T-helper 2 cell treated with Interferon-gamma antibody and Interleukin-4, amounts not matched to agents 5 μg/mL and 100 μg/mL, for 36 hours (primary cell): ENCODE measurements at regions not wholly inside any gene's neighbourhood (a gene's known extent, or its start where the extent isn't known, plus 50 kb on each side); places are given as distances from the start of the nearest gene placed in this dataset.

ENCODE experiments used
- DNase-seq: peaks from one replicate; pipeline ENCODE4 v3.0.0; 2021; ENCODE audit warnings: low spot score
- H3K27ac Mint-ChIP-seq: one replicate; pipeline ENCODE4 v1.8.0; 2021; ENCODE audit warnings: mild to moderate bottlenecking, mixed read lengths
- H3K27me3 Mint-ChIP-seq: one replicate; pipeline ENCODE4 v1.8.0; 2021; ENCODE audit warnings: low read depth, mixed read lengths
- H3K36me3 Mint-ChIP-seq: one replicate; pipeline ENCODE4 v1.8.0; 2021; ENCODE audit warnings: low read depth, mixed read lengths
- H3K4me1 Mint-ChIP-seq: one replicate; pipeline ENCODE4 v1.8.0; 2021; ENCODE audit warnings: low read depth, mixed read lengths
- H3K4me3 Mint-ChIP-seq: one replicate; pipeline ENCODE4 v1.8.0; 2022; ENCODE audit warnings: mild to moderate bottlenecking, moderate library complexity, mixed read lengths
- H3K9me3 Mint-ChIP-seq: one replicate; pipeline ENCODE4 v1.8.0; 2021; ENCODE audit warnings: mixed read lengths

GRCh38 chr12:98162906-98163678 lies 352.3 kb upstream of the TMPO start:
- Mint-ChIP-seq H3K4me1 (no peaks in the 10 kb centered on the region), H3K27ac (no peak overlapping the region), H3K9me3 (no peaks in the 10 kb centered on the region), H3K4me3 (no peak overlapping the region), H3K36me3 (no peaks in the 10 kb centered on the region), H3K27me3 (no peaks in the 10 kb centered on the region)
- no peak for DNase-seq

- DNase-seq, result no peak
- Mint-ChIP-seq H3K9me3 (no peaks in the 10 kb centered on the region), H3K4me1 (no peaks in the 10 kb centered on the region), H3K27me3 (no peaks in the 10 kb centered on the region), H3K4me3 (no peak overlapping the region), H3K27ac (no peak overlapping the region), H3K36me3 (no peaks in the 10 kb centered on the region)
These were observed 343.1 kb upstream of the TMPO start for GRCh38 chr12:98172304-98172703.

- no peak overlapping the region for H3K27ac Mint-ChIP-seq
- H3K4me1 Mint-ChIP-seq, result no peaks in the 10 kb centered on the region
- DNase-seq, result no peak
- H3K27me3 Mint-ChIP-seq, result no peaks in the 10 kb centered on the region
- H3K4me3 Mint-ChIP-seq, result no peak overlapping the region
- no peaks in the 10 kb centered on the region for H3K36me3 Mint-ChIP-seq
- H3K9me3 Mint-ChIP-seq, result no peaks in the 10 kb centered on the region
These were observed 342.6 kb upstream of the TMPO start for GRCh38 chr12:98172801-98173200.

GRCh38 chr12:98173773-98174427 lies 341.5 kb upstream of the TMPO start:
- Mint-ChIP-seq H3K36me3 (no peaks in the 10 kb centered on the region), H3K4me3 (no peak overlapping the region), H3K9me3 (no peaks in the 10 kb centered on the region), H3K4me1 (no peaks in the 10 kb centered on the region), H3K27me3 (no peaks in the 10 kb centered on the region), H3K27ac (no peak overlapping the region)
- DNase-seq, result no peak

GRCh38 chr12:98174428-98174809 lies 341.0 kb upstream of the TMPO start:
- H3K9me3 Mint-ChIP-seq, result no peaks in the 10 kb centered on the region
- H3K4me1 Mint-ChIP-seq, result no peaks in the 10 kb centered on the region
- DNase-seq, result no peak
- H3K27me3 Mint-ChIP-seq, result no peaks in the 10 kb centered on the region
- no peaks in the 10 kb centered on the region for H3K36me3 Mint-ChIP-seq
- no peak overlapping the region for H3K27ac Mint-ChIP-seq
- H3K4me3 Mint-ChIP-seq, result no peak overlapping the region

- no peaks in the 10 kb centered on the region for H3K9me3 Mint-ChIP-seq
These were observed 337.3 kb upstream of the TMPO start for GRCh38 chr12:98178126-98178525.

GRCh38 chr12:98179151-98179550 lies 336.2 kb upstream of the TMPO start:
- H3K9me3 Mint-ChIP-seq, result no peaks in the 10 kb centered on the region
- DNase-seq, result no peak
- H3K36me3 Mint-ChIP-seq, result no peaks in the 10 kb centered on the region
- H3K4me1 Mint-ChIP-seq, result no peaks in the 10 kb centered on the region
- H3K27ac Mint-ChIP-seq, result no peak overlapping the region
- H3K27me3 Mint-ChIP-seq, result no peaks in the 10 kb centered on the region
- no peak overlapping the region for H3K4me3 Mint-ChIP-seq

More at GRCh38 chr12:98178126-98178525, 337.3 kb upstream of the TMPO start:
- Mint-ChIP-seq H3K4me3 (no peak overlapping the region), H3K36me3 (no peaks in the 10 kb centered on the region), H3K4me1 (no peaks in the 10 kb centered on the region), H3K27me3 (no peaks in the 10 kb centered on the region), H3K27ac (no peak overlapping the region)
- DNase-seq, result no peak

- Mint-ChIP-seq H3K4me1 (no peaks in the 10 kb centered on the region), H3K36me3 (no peaks in the 10 kb centered on the region), H3K27me3 (no peaks in the 10 kb centered on the region), H3K9me3 (no peaks in the 10 kb centered on the region), H3K4me3 (no peak overlapping the region), H3K27ac (no peak overlapping the region)
- no peak for DNase-seq
These were observed 334.8 kb upstream of the TMPO start for GRCh38 chr12:98180603-98181002.

GRCh38 chr12:98182821-98183220 lies 332.6 kb upstream of the TMPO start:
- Mint-ChIP-seq H3K36me3 (no peaks in the 10 kb centered on the region), H3K27ac (no peak overlapping the region), H3K27me3 (no peaks in the 10 kb centered on the region), H3K4me3 (no peak overlapping the region), H3K4me1 (no peaks in the 10 kb centered on the region), H3K9me3 (no peaks in the 10 kb centered on the region)
- DNase-seq, result no peak

- H3K27ac Mint-ChIP-seq, result no peak overlapping the region
- no peaks in the 10 kb centered on the region for H3K36me3 Mint-ChIP-seq
- no peaks in the 10 kb centered on the region for H3K9me3 Mint-ChIP-seq
- no peak for DNase-seq
- no peaks in the 10 kb centered on the region for H3K4me1 Mint-ChIP-seq
- no peak overlapping the region for H3K4me3 Mint-ChIP-seq
- H3K27me3 Mint-ChIP-seq, result no peaks in the 10 kb centered on the region
These were observed 329.8 kb upstream of the TMPO start for GRCh38 chr12:98185606-98186005.

GRCh38 chr12:98188650-98189077 lies 326.7 kb upstream of the TMPO start:
- H3K4me1 Mint-ChIP-seq, result no peaks in the 10 kb centered on the region
- no peak for DNase-seq
- H3K27ac Mint-ChIP-seq, result no peak overlapping the region
- no peak overlapping the region for H3K4me3 Mint-ChIP-seq
- H3K27me3 Mint-ChIP-seq, result no peaks in the 10 kb centered on the region
- no peaks in the 10 kb centered on the region for H3K9me3 Mint-ChIP-seq
- H3K36me3 Mint-ChIP-seq, result no peaks in the 10 kb centered on the region

GRCh38 chr12:98194591-98194990 lies 320.8 kb upstream of the TMPO start:
- Mint-ChIP-seq H3K4me3 (no peak overlapping the region), H3K9me3 (no peaks in the 10 kb centered on the region), H3K36me3 (no peaks in the 10 kb centered on the region), H3K27me3 (no peaks in the 10 kb centered on the region), H3K27ac (no peak overlapping the region), H3K4me1 (no peaks in the 10 kb centered on the region)
- no peak for DNase-seq

GRCh38 chr12:98198261-98198982 lies 317.0 kb upstream of the TMPO start:
- H3K27ac Mint-ChIP-seq, result no peak overlapping the region
- H3K4me1 Mint-ChIP-seq, result no peaks in the 10 kb centered on the region
- no peak overlapping the region for H3K4me3 Mint-ChIP-seq
- no peaks in the 10 kb centered on the region for H3K36me3 Mint-ChIP-seq
- H3K9me3 Mint-ChIP-seq, result no peaks in the 10 kb centered on the region
- DNase-seq, result no peak
- H3K27me3 Mint-ChIP-seq, result no peaks in the 10 kb centered on the region

GRCh38 chr12:98208816-98209215 lies 306.6 kb upstream of the TMPO start:
- H3K27me3 Mint-ChIP-seq, result no peaks in the 10 kb centered on the region
- H3K4me3 Mint-ChIP-seq, result no peak overlapping the region
- H3K36me3 Mint-ChIP-seq, result no peaks in the 10 kb centered on the region
- no peaks in the 10 kb centered on the region for H3K9me3 Mint-ChIP-seq
- no peak overlapping the region for H3K27ac Mint-ChIP-seq
- no peaks in the 10 kb centered on the region for H3K4me1 Mint-ChIP-seq
- DNase-seq, result no peak
